ENCODE measurements at regions not wholly inside any gene's neighbourhood (a gene's known extent, or its start where the extent isn't known, plus 50 kb on each side); places are given as distances from the start of the nearest gene placed in this dataset.

DNA sequence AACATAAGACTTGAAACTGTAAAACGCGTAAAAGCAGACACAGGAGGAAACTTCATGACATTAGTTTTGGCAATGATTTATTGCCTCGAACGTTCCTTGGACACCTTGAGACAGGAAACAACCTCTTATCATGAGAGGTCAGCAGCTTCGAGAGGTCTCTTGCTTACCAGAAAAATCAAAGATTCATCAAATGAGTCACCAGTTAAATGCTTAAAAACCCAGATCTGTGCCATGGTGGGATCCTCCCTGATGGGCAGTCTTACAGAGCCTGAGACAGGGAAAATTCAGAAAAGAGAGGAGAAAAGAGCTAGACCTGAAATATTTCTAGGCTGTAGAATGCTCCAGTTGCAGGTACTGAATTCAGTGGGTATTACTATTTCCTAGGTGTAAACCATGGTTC, 1093.9 kb downstream of the AACS start (continued):
- TF ChIP-seq ZNF462 (CRISPR knock-in tag; IDR thresholded peaks at IDR 0.05), result no peak

GRCh38 chr12:126160912-126161311, 1095.7 kb downstream of the AACS start:
- no peak for ATAC-seq
- Histone ChIP-seq H3K9me2 (ENCODE audit: insufficient read depth) (no peaks in the 10 kb centered on the region), H3K4me2 (no peak overlapping the region), H3K36me3 (ENCODE audit: insufficient read depth) (no peaks in the 10 kb centered on the region), H3K4me1 (ENCODE audit: insufficient read depth) (no peaks in the 10 kb centered on the region), H3F3A (replicated peaks; ENCODE audit: low read depth) (no peaks in the 10 kb centered on the region), H2AFZ (no peak overlapping the region), H3K27me3 (ENCODE audit: insufficient read depth) (no peaks in the 10 kb centered on the region), H3K27ac (ENCODE audit: low read depth) (no peak overlapping the region), H3K4me3 (no peak overlapping the region), H4K20me1 (replicated peaks; ENCODE audit: insufficient read depth) (no peaks in the 10 kb centered on the region), H3K79me2 (replicated peaks; ENCODE audit: insufficient read depth) (no peaks in the 10 kb centered on the region)
- no peaks in the 10 kb centered on the region for H3K27me3 Mint-ChIP-seq (ENCODE audit: insufficient read depth, low read depth, poor library complexity)
- no peaks in the 10 kb centered on the region for H3K4me1 Mint-ChIP-seq
- no peak overlapping the region for H3K4me3 Mint-ChIP-seq
- peaks cover 99% of the 10 kb centered on the region for H3K9me3 Mint-ChIP-seq
- DNase-seq (ENCODE audit: low spot score), result no peak
- no peak overlapping the region for H3K27ac Mint-ChIP-seq
- H3K36me3 Mint-ChIP-seq (ENCODE audit: low read depth), result peaks cover 54% of the 10 kb centered on the region
- TF ChIP-seq REST (IDR thresholded peaks at IDR 0.05; ENCODE audit: unreplicated experiment) (no peak), NANOG (IDR thresholded peaks at IDR 0.05; ENCODE audit: borderline replicate concordance) (no peak), POLR2AphosphoS5 (IDR thresholded peaks at IDR 0.05; ENCODE audit: low read depth) (no peak), ZNF114 (CRISPR knock-in tag; IDR thresholded peaks at IDR 0.05) (no peak), EZH2 (IDR thresholded peaks at IDR 0.05; ENCODE audit: low read depth, unreplicated experiment) (no peak), STAT1 (IDR thresholded peaks at IDR 0.05; ENCODE audit: unreplicated experiment) (no peak)
- TF ChIP-seq, protein P1, sequence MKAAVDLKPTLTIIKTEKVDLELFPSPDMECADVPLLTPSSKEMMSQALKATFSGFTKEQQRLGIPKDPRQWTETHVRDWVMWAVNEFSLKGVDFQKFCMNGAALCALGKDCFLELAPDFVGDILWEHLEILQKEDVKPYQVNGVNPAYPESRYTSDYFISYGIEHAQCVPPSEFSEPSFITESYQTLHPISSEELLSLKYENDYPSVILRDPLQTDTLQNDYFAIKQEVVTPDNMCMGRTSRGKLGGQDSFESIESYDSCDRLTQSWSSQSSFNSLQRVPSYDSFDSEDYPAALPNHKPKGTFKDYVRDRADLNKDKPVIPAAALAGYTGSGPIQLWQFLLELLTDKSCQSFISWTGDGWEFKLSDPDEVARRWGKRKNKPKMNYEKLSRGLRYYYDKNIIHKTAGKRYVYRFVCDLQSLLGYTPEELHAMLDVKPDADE (IDR thresholded peaks at IDR 0.05), result no peak
